GM19043 (cell line): ENCODE measurements at regions not wholly inside any gene's neighbourhood (a gene's known extent, or its start where the extent isn't known, plus 50 kb on each side); places are given as distances from the start of the nearest gene placed in this dataset.

ENCODE experiments used
- ATAC-seq: cut with Tn5 transposase; IDR thresholded peaks from one replicate; pipeline ENCODE4 v1.9.1; 2021; ENCODE audit warnings: low read depth; ENCODE audit not compliant: unreplicated experiment

DNA sequence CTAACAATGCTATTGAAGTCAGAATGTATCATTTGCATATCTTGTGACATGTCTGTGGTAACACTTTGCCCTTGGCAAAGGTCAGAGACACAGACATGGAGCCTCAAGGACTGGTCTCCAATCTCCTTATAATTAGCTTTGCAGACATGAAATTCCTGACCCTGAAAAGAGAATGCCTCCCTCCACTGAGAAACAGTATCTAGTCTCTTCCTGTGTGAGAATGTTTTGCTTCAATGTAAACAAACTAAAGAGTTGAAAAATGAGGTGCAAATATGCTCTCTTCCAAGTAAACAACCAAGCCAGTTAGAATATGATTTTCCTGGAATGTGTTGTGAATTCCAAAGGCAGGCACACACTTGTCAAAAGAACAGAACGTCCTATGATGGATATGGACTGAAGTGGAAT lies 407.1 kb upstream of the MARCKS start:
- ATAC-seq: no peak

DNA sequence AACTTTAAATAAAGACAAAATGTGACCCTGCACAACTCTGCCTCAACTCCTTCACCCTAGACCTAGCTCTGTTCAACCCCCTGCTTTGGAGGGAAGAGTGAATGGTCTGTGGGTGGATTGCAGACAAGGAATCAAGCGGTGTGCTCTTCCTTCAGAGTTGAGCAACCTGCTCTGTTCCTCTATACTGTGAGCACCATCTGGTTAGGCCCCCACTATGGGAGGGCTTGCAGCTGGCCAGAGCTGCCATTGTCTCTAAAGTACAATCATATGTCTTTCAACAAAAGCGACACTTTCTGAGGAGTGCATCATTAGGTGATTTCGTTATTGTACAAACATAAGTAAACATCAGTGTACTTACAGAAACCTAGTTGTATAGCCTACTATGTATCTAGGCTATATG lies 406.1 kb upstream of the MARCKS start:
- no peak for ATAC-seq

DNA sequence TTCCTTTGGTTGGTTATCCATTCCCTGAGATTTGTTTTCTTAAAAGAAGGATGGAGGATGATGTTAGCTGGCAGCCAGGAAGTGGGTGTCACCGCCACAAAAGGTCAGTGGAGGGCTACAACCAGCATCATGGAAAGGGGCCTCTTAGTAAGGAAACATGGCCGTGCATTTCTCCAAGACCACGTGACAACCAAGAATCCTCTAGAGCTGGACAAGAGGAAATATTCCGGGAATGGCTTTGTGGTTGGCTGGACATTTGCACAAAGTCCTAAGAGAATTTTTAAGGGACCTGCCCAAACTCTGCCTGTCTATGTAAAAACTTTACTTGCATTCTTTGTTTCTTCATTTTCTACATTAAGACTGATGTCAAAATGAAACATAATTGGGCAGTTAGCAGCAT lies 399.9 kb upstream of the MARCKS start:
- ATAC-seq: no peak

DNA sequence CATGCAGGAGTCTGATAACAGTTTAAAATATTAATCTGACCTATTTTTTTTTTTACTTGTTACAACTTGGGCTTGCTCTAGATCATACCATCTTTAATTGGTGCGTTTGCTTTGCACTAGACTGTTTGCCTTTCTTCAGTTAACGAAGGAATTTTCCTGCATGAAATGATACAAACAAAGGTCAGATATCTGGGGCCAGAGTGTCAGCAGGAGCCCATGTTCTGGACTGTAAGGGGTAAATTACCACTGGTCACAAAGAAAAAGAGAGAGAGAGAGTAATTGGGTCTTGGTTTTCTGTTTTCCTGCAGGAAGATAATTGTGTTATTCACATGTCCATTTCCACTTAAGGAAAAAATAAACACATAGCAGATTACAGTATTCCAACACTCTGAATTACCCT lies 399.4 kb upstream of the MARCKS start:
- ATAC-seq: no peak

DNA sequence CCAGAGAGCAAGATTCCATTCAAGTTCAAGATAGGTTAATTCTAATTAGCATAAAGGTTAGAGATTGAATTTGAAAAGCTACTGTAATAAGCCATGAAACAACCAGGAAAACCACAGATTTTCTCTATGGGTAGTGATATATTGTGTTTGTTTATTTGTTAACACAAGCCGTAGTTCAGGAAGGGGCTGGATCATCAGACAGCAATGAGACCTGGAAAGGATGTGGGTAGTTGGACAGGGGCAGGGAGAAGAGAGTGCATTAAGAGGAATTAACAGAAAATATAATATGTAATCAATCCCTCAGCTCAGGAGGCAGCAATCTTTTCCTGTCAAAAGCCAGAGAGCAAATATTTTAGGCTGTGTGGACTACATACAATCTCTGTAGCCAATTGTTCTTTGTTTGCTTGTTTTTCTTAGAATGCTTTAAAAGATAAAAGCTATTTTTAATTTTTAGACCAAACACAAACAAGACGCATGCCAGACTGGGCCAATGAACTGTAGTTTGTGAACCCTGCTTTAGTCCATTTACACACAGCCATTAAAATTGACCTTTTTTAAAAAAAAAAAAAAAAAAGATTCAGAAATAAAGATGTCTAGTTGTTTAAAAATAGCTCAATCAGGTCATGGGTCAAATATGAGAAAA lies 398.7 kb upstream of the MARCKS start:
- no peak for ATAC-seq

DNA sequence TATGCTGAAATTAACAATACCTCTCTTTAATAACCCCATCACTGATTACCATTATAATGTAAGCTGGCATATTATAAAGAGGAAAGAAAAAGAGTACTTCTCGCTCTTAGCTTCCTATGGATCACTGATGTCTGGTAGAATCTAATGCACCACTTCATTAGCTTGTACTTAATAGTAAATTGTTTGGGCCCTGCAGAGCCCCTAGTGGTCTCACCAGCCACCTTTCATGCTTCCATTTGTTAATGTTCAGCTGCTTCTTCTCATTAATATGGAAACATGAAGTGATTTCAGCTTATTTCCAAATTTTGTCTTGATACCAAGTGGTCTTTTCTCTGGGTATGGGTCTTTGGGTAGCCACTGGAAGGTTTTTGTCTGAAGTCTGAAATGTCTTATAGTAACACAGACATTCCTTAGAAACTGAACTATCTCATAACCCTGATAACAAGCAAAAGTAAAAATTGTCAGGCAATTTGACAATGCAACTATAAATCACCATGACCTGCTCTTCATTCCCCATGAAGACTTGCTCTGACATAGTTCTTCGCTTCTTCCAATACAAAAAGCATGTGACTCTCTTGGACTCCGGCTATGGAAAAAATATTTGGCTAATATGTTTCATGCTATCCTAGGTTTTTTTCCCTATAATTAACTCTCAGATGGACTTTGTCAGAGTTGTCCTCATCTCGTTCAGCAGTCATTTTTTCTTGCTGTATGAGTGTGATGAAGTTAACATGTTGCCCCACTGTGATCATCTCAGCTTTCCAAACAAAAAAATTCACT lies 395.8 kb upstream of the MARCKS start:
- ATAC-seq: no peak

DNA sequence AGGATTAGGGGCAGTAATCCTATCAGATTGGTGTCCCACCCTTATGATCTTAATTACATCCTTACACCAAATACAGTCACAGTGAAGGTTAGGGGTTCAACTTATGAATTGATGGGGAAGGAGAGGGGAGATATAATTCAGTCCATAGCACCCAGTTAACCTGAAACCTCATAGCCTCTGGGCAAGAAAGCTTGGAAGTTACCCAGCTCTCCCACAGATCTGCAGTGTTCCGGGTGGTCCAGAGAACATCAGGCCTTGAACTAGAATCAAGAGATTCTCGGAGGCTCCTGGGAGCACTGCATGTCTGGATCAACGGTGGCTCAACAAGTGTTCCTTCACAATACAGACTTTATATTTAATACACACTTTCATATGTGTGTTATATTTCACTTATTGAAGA lies 392.6 kb upstream of the MARCKS start:
- ATAC-seq: no peak

DNA sequence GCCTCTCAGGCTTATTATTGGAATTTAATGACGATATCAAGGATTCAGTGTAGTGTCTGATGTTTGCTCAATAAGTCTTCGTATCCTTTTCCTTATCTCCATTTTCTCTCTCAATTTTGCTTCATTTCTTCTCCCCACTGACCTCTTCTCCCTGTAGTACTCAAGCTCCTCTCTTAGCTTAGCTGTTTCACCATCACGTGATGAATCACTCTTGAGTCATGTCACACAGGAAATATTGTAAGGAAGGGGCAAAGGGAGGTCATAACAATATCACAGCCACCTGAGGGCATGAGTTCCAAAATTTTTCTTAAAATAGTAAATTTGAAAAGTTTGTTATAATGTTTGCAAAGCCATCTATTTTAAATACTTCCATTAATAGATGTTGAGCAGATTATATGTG lies 392.2 kb upstream of the MARCKS start:
- ATAC-seq: no peak

DNA sequence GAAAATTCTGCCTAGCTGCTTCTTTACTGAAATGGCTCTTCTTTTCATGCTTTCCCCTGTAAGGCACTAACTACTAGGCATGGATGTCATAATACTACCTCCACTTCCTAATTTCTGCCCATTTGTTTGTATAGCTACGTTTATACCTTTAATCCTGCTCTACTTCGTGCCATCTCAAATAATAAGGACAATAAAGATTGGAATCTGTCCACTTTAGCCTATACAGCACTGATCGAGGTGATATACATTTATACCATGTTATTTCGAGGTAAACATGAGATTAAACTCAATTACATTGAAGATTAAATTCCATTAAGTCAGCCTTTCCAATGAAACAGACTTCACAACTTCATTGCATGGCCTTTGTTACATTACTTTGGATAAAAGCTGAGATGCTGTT lies 390.6 kb upstream of the MARCKS start:
- no peak for ATAC-seq

DNA sequence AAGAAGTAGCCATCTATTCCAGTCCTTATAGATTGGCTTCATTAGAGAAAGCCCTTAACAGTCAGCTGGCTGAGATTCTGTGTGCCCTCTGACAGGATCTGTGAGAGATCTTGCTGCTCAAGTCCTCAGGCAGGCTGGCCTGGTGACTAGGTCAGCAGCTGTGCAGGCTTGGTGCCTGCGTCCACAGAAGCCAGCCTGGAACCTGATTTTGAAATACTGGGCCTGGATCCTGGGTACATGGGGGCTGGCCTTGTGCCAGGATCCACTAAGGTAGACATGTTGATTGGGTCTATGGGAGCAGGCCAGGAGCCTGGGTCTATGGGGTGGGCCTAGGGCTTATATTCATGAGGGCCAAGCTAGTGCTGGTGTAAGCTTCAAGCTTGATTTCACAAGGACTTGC lies 381.8 kb upstream of the MARCKS start:
- ATAC-seq: no peak

DNA sequence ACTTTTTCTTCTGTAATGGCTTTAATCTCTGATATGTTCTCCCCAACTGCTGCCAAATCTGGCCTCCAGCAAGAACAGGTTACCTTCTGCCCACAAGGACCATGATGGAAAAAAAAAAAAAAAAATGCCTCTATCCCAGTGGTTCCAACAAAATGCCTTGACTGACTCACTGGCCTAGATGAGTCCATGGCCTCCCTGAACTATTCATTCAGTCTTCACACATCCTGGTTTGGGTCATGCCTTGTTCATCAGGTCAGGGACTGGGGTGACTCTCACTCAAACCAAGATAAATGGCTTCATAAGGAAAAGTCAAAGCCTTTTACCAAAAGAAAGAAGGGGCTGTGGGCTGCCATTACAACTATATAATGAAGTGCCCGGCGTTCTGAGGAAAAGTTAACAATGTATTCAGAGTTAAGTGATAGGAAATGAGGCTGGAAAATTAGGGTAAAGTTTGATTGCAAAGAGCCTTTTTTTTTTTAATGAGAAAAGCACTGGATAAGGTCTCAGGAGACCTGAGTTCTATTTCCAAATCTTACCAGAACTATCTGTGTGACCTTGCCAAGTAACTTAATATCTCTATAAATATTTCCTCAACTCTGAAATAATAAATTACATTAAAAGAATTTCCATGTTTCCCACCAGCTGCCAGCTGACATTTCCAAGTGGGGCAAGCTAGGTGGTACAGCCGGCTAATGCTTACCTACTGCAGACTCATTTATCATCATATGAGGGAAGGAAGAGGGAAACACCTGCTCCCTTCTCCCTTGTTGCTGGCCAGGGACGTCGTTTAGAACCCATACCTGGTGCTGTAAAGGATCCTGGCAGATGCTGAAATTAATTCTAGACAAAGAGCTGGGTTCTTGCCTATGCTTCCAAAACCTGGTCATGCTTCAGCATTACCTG lies 380.0 kb upstream of the MARCKS start:
- no peak for ATAC-seq

DNA sequence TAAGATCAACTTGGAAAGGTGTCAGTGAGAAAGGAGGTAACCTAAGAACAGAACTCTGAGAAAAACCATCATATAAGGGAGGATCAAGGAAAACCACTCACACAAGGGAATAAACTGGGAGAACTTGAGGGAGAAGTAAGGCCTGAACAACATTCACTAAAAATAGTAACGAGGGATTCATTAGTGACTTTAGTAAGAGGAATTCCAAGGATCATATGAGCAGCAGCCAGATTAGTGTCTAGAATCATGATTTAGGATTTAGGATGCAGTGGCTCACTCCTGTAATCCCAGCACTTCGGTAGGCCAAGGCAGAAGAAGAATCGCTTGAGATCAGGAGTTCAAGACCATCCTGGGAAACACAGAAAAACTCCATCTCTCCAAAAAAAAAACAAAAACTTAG lies 376.5 kb upstream of the MARCKS start:
- ATAC-seq: no peak

DNA sequence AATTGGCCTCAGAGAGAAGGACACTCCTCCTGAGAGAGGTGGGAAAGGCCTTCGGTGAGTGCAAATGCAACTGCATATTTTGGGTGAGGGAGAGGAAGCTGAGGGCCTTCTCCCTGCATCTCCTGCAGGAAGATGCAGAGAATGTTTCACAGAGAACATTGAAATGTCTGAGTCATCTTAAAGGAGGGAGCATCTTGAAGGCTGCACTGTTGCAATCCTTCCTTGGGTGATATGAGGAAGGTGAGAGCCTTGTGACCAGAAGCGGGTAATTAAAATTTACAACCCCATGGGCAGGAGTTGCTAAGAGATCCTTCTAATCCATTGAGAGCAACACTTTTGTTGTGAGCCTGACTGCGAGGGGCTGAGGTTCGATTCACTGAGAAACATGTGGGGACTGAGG lies 375.7 kb upstream of the MARCKS start:
- no peak for ATAC-seq

DNA sequence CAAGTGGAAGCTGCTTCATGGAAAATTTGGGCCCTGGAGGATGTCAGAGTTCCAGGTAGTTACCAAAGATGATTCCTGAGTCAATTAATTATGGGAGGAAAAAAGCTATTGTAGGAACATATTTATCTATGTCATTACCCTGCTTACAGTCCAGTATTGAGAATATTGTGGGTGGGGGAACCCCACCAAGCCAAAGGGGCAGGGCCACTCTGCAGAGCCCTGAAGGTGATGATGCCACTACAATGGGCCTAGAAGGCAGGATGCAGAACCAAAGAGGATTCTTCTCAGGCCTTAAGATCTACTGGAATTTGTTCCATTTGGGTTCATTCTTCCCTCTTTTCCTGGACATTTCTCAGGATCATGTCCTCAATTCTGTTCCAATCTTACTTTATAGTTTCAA lies 375.2 kb upstream of the MARCKS start:
- ATAC-seq: no peak

DNA sequence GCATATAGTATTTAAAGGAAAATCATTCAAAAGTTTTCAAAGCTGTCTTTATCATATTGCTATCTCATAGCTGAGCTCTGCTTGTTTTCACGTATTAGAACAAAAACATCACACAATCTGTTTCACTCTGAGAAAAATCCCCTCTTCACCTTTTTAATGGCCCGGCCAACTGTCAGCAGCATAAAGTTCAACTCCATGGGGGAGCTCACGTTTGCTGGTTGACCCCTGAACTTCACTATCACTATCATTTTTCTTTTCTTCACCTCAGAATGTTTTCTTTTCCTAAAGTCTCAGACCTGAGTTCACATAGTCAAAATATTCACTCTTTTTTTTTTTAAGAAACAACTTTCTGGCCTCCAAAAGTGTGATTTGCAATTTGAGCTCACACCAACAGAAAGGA lies 374.4 kb upstream of the MARCKS start:
- no peak for ATAC-seq

DNA sequence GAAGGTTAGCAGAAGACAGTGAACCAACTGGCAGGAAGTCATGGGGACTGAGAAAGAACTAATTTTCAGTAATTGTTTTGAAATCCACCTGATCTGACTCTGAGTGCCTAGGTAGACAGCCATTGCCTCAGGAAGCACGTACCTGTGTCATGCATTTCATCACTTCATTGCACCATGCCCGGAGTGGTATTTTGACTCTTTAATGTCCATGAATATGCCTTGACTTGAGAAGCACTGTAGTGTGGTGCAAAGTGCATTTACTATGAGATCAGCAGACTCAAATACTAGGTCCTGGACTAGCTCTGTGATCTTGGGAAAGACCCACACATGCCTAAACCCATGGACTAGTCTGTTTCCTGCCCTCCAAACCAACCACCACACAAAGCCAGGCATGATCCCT lies 370.9 kb upstream of the MARCKS start:
- no peak for ATAC-seq

DNA sequence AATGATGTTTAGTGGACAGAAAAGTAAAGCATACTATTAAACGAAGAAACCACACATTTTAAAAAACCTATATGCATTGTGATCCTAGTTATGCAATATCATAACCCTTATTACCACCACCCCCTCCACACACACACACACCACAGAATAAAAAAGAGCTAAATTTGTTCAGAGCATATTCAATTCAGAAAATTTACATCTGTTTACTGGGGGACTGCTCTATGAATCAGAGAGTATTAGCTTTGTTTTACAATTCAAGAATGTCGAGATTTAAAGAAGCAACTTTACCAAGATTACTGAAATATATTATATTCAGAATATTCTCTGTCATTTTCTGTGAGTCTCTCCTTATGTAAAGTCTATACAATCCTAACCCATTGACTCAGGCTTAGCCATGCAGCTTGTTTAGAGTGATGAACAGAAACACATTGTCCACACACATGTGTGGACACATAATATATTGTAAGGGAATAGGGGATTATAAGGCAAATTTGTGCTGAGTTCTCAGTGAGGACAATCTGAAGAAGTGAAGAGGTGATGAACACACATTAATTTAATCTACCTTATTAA lies 369.6 kb upstream of the MARCKS start:
- ATAC-seq: no peak

DNA sequence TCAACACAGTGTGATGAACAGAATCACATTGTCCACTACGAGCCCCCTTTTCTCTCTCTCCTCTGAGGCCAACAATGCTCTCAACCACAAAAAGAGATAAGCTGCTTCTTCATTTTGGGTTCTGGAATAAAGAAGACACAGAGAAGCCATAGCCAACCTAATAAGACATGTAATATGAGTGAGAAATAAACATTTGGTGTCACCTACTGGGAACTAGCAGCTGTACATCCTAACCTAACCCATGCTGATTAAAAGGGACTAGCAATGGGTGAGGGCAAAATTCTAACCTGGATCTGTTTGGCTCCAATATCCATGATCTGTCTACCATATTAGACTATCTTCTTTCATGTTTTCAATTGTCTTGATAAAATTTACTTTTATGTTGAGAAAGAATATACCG lies 369.1 kb upstream of the MARCKS start:
- no peak for ATAC-seq

DNA sequence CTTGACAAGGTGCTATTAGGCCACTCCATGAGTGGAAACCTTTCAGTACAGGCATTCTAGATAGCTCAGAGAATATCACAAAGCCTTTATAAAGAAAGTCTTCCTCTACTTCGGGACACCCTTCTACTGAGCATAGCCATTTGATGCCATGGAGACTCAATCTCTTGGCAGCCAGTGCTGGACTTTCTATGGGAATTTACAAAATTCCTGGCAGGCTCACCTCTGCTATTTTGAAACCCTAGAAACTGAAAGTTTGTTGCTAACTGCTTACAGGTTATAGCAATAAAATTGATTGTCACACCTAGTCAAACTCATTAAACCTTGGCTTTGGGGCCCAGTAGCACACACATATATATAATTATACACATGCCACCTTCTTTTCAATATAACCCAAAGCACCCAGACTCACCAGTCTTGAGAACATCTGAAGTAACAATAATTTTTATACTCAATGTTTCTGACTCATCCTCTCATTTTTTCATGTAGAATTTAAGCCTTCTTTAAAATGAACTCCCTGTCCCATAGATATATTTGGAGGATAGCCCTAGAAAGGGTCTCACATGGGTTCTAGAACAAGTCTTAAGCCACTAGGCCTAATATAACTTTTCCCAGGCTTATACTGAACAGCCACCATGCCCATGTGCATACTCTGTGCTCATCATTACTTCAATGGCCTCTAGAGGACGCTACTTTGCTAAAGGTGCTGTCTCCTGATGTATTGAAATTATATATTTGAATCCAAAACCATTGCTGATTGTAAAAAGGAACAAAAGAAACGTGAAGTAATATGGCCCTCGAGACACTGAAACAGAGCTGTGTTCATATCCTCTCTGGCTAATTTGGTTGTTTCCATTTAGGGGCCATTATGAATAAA lies 368.1 kb upstream of the MARCKS start:
- ATAC-seq: no peak
